ENCODE measurements at regions not wholly inside any gene's neighbourhood (a gene's known extent, or its start where the extent isn't known, plus 50 kb on each side); places are given as distances from the start of the nearest gene placed in this dataset.
A peak's percentile ranks its signal among the peaks of the same experiment; 100 is the strongest.

DNA sequence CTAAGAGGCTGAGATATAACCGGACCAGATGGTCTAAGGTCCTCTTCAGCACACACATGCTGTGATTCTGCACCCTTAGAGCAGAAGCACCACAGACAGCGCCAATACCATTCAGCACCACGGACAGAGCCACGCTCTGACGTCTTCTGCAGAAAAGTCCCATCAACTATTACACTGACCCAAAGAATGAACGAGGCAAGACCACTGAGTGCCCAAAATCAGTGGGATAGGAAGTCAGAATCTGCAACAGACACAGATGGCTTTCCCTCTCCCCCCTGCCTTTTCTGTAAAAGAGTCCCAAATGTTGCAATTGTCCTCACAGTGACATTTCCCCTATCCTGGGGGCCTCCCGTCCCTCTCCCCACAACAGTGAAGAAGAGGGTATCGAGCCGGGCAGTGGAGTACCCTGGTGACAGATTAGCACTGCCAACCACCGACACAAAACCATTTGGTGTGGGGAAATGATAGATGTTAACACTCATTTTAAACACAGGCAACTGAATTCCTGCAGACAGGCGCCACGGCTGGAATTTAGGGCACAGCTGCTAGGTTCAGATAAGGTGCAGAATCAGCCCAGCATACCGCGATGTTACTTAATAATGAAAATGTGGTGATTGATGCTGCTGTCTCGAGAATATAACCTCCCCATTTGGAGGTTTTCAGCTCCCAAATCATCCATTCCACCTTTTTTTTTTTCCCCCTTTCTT, 66.6 kb upstream of the CTNNBL1 start:
- no peaks in the 10 kb centered on the region for H3K36me3 ChIP-seq (ENCODE audit: control insufficient read depth, insufficient read depth, low read length)
- WGBS (ENCODE audit: insufficient coverage): 25% methylated on average over 6 of the region's 15 CpGs
- no peak overlapping the region for H3K4me3 ChIP-seq (ENCODE audit: low read depth, low read length)
- DNase-seq (ENCODE audit: low read depth in 4 of 6, low spot score in 6 of 6): peak in 3 of 6 donors; percentile 40 to 77 (median 75)
- H3K9me3 ChIP-seq (ENCODE audit: control insufficient read depth, insufficient read depth, low read length): no peaks in the 10 kb centered on the region
- H3K4me1 ChIP-seq (ENCODE audit: control insufficient read depth, insufficient read depth, low read length): peaks cover 13% of the 10 kb centered on the region
- H3K27me3 ChIP-seq (ENCODE audit: control insufficient read depth, insufficient read depth, low read length): no peaks in the 10 kb centered on the region
- no peak overlapping the region for H3K27ac ChIP-seq (ENCODE audit: low read depth, low read length)

- DNase-seq (ENCODE audit: low read depth in 4 of 6, low spot score in 6 of 6): no peak
- H3K4me3 ChIP-seq (ENCODE audit: low read depth, low read length): no peak overlapping the region
- no peaks in the 10 kb centered on the region for H3K36me3 ChIP-seq (ENCODE audit: control insufficient read depth, insufficient read depth, low read length)
- no peaks in the 10 kb centered on the region for H3K9me3 ChIP-seq (ENCODE audit: control insufficient read depth, insufficient read depth, low read length)
- H3K27ac ChIP-seq (ENCODE audit: low read depth, low read length): no peak overlapping the region
- no peaks in the 10 kb centered on the region for H3K4me1 ChIP-seq (ENCODE audit: control insufficient read depth, insufficient read depth, low read length)
- WGBS (ENCODE audit: insufficient coverage): no CpG with 5 or more reads among the region's 1 CpG
- H3K27me3 ChIP-seq (ENCODE audit: control insufficient read depth, insufficient read depth, low read length): no peaks in the 10 kb centered on the region
Observed at GRCh38 chr20:37624963-37625362, 68.9 kb upstream of the CTNNBL1 start.

- Histone ChIP-seq H3K36me3 (ENCODE audit: control insufficient read depth, insufficient read depth, low read length) (no peaks in the 10 kb centered on the region), H3K9me3 (ENCODE audit: control insufficient read depth, insufficient read depth, low read length) (no peaks in the 10 kb centered on the region), H3K27me3 (ENCODE audit: control insufficient read depth, insufficient read depth, low read length) (no peaks in the 10 kb centered on the region), H3K4me3 (ENCODE audit: low read depth, low read length) (no peak overlapping the region), H3K27ac (ENCODE audit: low read depth, low read length) (no peak overlapping the region), H3K4me1 (ENCODE audit: control insufficient read depth, insufficient read depth, low read length) (no peaks in the 10 kb centered on the region)
- DNase-seq (ENCODE audit: low read depth in 4 of 6, low spot score in 6 of 6): no peak
- 41% methylated on average over 3 of the region's 5 CpGs for WGBS (ENCODE audit: insufficient coverage)
Observed at GRCh38 chr20:37622728-37623127, 71.1 kb upstream of the CTNNBL1 start.

GRCh38 chr20:37619496-37619895, 74.3 kb upstream of the CTNNBL1 start:
- H3K27ac ChIP-seq (ENCODE audit: low read depth, low read length): no peak overlapping the region
- H3K4me3 ChIP-seq (ENCODE audit: low read depth, low read length): no peak overlapping the region
- WGBS (ENCODE audit: insufficient coverage): 75% methylated on average over 1 of the region's 2 CpGs
- H3K36me3 ChIP-seq (ENCODE audit: control insufficient read depth, insufficient read depth, low read length): no peaks in the 10 kb centered on the region
- no peak for DNase-seq (ENCODE audit: low read depth in 4 of 6, low spot score in 6 of 6)
- H3K27me3 ChIP-seq (ENCODE audit: control insufficient read depth, insufficient read depth, low read length): no peaks in the 10 kb centered on the region
- H3K4me1 ChIP-seq (ENCODE audit: control insufficient read depth, insufficient read depth, low read length): no peaks in the 10 kb centered on the region
- H3K9me3 ChIP-seq (ENCODE audit: control insufficient read depth, insufficient read depth, low read length): no peaks in the 10 kb centered on the region

DNA sequence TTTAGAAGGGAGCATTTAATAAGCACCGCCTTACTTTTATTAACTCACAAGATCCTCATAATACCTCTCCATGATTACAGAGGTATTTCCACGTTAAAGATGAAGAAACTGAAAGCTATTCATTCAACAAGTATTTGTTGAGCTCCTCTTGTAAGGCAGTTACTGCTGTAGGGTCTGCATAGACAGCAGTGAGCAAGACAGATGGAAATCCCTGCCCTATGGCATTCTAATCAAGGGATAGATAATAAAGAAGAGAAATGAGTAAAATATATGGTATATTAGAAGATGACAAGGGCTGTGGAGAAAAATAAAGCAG, 77.8 kb upstream of the CTNNBL1 start:
- no peak overlapping the region for H3K27ac ChIP-seq (ENCODE audit: low read depth, low read length)
- no CpG with 5 or more reads among the region's 2 CpGs for WGBS (ENCODE audit: insufficient coverage)

GRCh38 chr20:37615340-37616109, 78.3 kb upstream of the CTNNBL1 start:
- Histone ChIP-seq H3K4me3 (ENCODE audit: low read depth, low read length) (no peak overlapping the region), H3K9me3 (ENCODE audit: control insufficient read depth, insufficient read depth, low read length) (no peaks in the 10 kb centered on the region), H3K27ac (ENCODE audit: low read depth, low read length) (no peak overlapping the region), H3K27me3 (ENCODE audit: control insufficient read depth, insufficient read depth, low read length) (no peaks in the 10 kb centered on the region), H3K4me1 (ENCODE audit: control insufficient read depth, insufficient read depth, low read length) (no peaks in the 10 kb centered on the region), H3K36me3 (ENCODE audit: control insufficient read depth, insufficient read depth, low read length) (no peaks in the 10 kb centered on the region)
- WGBS (ENCODE audit: insufficient coverage): 64% methylated on average over 1 of the region's 5 CpGs
- peak in 2 of 6 donors; percentile 5 to 79 for DNase-seq (ENCODE audit: low read depth in 4 of 6, low spot score in 6 of 6)

More for the DNA sequence above, 77.8 kb upstream of the CTNNBL1 start:
- Histone ChIP-seq H3K4me3 (ENCODE audit: low read depth, low read length) (no peak overlapping the region), H3K4me1 (ENCODE audit: control insufficient read depth, insufficient read depth, low read length) (no peaks in the 10 kb centered on the region), H3K27me3 (ENCODE audit: control insufficient read depth, insufficient read depth, low read length) (no peaks in the 10 kb centered on the region), H3K36me3 (ENCODE audit: control insufficient read depth, insufficient read depth, low read length) (no peaks in the 10 kb centered on the region), H3K9me3 (ENCODE audit: control insufficient read depth, insufficient read depth, low read length) (no peaks in the 10 kb centered on the region)
- DNase-seq (ENCODE audit: low read depth in 4 of 6, low spot score in 6 of 6): no peak

- Histone ChIP-seq H3K36me3 (ENCODE audit: control insufficient read depth, insufficient read depth, low read length) (no peaks in the 10 kb centered on the region), H3K4me1 (ENCODE audit: control insufficient read depth, insufficient read depth, low read length) (no peaks in the 10 kb centered on the region), H3K4me3 (ENCODE audit: low read depth, low read length) (no peak overlapping the region), H3K27me3 (ENCODE audit: control insufficient read depth, insufficient read depth, low read length) (no peaks in the 10 kb centered on the region), H3K27ac (ENCODE audit: low read depth, low read length) (no peak overlapping the region), H3K9me3 (ENCODE audit: control insufficient read depth, insufficient read depth, low read length) (no peaks in the 10 kb centered on the region)
- no CpG with 5 or more reads among the region's 1 CpG for WGBS (ENCODE audit: insufficient coverage)
- no peak for DNase-seq (ENCODE audit: low read depth in 4 of 6, low spot score in 6 of 6)
Observed at GRCh38 chr20:37611852-37612251, 82.0 kb upstream of the CTNNBL1 start.

DNA sequence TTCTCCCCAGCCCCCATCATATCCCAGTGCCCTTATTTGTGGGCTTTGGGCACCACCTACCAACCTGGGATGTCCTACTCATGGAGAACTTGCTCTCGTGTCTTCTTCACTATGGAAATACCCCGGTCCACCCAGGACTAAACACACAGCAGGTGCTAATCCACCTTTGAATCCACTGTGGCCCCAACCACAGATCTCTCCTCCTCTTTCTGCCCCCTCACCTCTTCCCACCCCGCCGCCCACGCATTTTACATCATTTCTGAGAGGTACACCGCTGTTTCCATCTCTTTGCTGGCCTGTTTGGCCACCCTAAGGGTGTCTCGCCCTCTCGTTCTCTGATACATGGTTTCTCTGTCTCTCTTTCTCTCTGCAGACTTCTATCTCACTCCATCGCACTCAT, 82.5 kb upstream of the CTNNBL1 start:
- no peak overlapping the region for H3K27ac ChIP-seq (ENCODE audit: low read depth, low read length)
- WGBS (ENCODE audit: insufficient coverage): 93% methylated on average over 9 of the region's 9 CpGs

DNA sequence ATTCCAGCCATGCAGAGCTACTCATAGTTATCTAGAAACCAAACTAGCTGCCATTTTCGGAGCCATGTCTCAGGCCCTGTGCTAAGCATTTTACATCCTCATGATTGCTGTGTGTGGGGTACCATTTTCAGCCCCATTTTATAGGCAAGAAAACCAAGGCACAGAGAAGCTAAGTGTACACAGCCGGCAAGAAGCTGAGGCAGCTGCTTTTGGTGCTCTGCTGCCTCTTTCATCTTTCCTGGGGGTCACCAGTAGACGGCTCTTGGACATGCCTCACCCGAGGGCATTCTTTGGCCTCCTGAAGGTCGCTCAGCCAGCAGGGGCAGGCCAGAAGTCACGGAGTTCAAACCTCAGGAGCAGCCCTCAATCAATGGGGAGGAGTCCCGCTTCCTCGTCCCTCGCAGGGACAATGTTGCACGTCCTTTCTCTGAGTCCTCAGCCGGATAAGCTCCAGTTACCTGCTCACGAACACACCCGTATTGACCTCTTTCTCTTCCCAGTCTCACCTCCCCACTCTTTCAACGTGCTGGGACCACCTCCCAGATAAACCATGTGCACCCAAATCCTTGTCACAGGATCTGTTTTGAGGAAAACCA, 82.6 kb upstream of the BLCAP start:
- 74% methylated on average over 14 of the region's 14 CpGs for WGBS (ENCODE audit: insufficient coverage)
- Histone ChIP-seq H3K36me3 (ENCODE audit: control insufficient read depth, insufficient read depth, low read length) (no peaks in the 10 kb centered on the region), H3K4me1 (ENCODE audit: control insufficient read depth, insufficient read depth, low read length) (no peaks in the 10 kb centered on the region), H3K27me3 (ENCODE audit: control insufficient read depth, insufficient read depth, low read length) (no peaks in the 10 kb centered on the region), H3K9me3 (ENCODE audit: control insufficient read depth, insufficient read depth, low read length) (no peaks in the 10 kb centered on the region), H3K27ac (ENCODE audit: low read depth, low read length) (no peak overlapping the region), H3K4me3 (ENCODE audit: low read depth, low read length) (no peak overlapping the region)
- no peak for DNase-seq (ENCODE audit: low read depth in 4 of 6, low spot score in 6 of 6)

More for the DNA sequence above, 82.5 kb upstream of the CTNNBL1 start:
- Histone ChIP-seq H3K9me3 (ENCODE audit: control insufficient read depth, insufficient read depth, low read length) (no peaks in the 10 kb centered on the region), H3K4me1 (ENCODE audit: control insufficient read depth, insufficient read depth, low read length) (no peaks in the 10 kb centered on the region), H3K36me3 (ENCODE audit: control insufficient read depth, insufficient read depth, low read length) (no peaks in the 10 kb centered on the region), H3K27me3 (ENCODE audit: control insufficient read depth, insufficient read depth, low read length) (no peaks in the 10 kb centered on the region), H3K4me3 (ENCODE audit: low read depth, low read length) (no peak overlapping the region)
- no peak for DNase-seq (ENCODE audit: low read depth in 4 of 6, low spot score in 6 of 6)

DNA sequence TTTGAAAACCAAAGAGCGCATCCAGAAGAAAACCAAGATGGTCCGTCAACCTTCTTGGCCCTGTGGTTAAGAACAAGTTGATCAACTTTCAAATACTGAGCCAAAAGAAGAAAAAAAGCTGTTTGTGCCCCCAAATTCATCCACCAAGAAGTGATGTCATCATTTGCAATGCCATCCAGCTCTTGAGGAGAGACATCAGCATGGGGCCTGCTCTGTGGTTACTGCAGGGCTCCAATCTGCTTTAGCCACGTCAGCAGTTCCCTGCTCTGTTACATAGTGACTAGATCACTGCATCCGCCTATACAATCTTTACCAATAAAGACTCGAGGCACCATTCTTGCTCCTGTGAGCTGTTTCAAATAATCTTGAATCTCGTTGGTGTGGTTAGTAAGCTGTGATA, 75.0 kb upstream of the BLCAP start:
- Histone ChIP-seq H3K4me3 (ENCODE audit: low read depth, low read length) (no peak overlapping the region), H3K27ac (ENCODE audit: low read depth, low read length) (no peak overlapping the region), H3K36me3 (ENCODE audit: control insufficient read depth, insufficient read depth, low read length) (no peaks in the 10 kb centered on the region), H3K27me3 (ENCODE audit: control insufficient read depth, insufficient read depth, low read length) (no peaks in the 10 kb centered on the region), H3K4me1 (ENCODE audit: control insufficient read depth, insufficient read depth, low read length) (peaks cover 8% of the 10 kb centered on the region), H3K9me3 (ENCODE audit: control insufficient read depth, insufficient read depth, low read length) (no peaks in the 10 kb centered on the region)
- DNase-seq (ENCODE audit: low read depth in 4 of 6, low spot score in 6 of 6): no peak
- WGBS (ENCODE audit: insufficient coverage): 62% methylated on average over 3 of the region's 6 CpGs

All from spinal cord (tissue), 9 donors.